ENCODE measurements at regions not wholly inside any gene's neighbourhood (a gene's known extent, or its start where the extent isn't known, plus 50 kb on each side); places are given as distances from the start of the nearest gene placed in this dataset.

DNA sequence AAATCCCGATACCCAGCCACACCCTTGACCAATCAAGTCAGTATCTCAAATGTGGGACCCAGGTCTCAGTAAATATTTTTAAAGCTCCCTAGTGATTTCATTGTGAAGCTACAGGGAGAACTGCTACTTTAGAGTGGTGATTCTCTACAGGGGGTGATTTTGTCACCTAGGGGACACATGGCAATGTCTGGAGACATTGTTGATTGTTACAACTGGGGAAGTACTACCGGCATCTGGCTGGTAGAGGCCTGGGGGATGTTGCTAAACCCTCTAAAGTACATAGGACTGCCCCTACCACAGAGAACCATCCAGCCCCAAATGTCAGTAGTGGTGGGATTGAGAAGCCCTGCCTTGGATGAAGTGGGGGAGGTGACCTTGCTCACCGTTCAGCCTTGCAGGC, 152.9 kb downstream of the RPS24 start:
- DNase-seq (ENCODE audit: low read depth): no peak

GRCh38 chr10:78187371-78187770, 153.7 kb downstream of the RPS24 start:
- DNase-seq (ENCODE audit: low read depth): no peak

- no peak for DNase-seq (ENCODE audit: low read depth)
These were observed 154.8 kb downstream of the RPS24 start for GRCh38 chr10:78188446-78188845.

GRCh38 chr10:78190051-78190825, 156.6 kb downstream of the RPS24 start:
- DNase-seq (ENCODE audit: low read depth): no peak

DNA sequence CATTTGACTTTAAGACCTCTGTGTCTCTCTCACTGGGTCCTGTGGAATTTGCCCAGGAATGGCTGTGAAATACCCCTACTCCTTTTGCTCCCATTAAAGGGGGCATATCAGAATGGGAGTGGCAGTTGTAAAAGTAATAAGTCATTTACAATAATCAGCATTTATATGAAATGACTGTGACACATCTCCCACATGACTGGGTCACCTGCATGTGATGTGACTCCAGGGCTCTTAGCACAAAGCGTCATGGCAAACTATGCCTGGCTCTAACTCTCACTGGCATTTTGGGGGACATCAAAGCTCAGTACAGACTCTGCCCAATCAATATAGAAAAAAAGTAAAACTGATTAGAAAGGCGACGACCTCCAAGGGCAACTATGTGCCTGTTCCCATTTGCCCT, 157.6 kb downstream of the RPS24 start:
- DNase-seq (ENCODE audit: low read depth): no peak

GRCh38 chr10:78193189-78193588, 159.5 kb downstream of the RPS24 start:
- DNase-seq (ENCODE audit: low read depth): no peak

DNA sequence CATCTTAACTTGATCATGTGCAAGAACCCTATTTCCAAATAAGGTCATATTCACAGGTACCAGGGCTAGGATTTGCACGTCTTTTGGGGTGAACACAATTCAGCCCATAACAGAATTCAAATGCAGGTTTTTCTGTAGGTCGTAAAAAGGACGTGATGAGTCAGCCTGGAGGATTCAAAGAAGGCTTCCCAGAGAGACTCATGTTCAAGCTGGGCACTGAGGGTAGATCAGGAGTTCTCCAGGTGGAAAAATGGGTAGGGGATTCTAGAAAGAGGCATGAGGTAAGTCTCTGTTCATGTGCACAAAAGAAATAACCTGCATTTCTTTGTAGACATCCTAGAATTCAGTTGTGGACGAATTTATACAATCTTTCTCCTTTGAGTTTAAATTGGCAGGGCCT, 160.4 kb downstream of the RPS24 start:
- no peak for DNase-seq (ENCODE audit: low read depth)

DNA sequence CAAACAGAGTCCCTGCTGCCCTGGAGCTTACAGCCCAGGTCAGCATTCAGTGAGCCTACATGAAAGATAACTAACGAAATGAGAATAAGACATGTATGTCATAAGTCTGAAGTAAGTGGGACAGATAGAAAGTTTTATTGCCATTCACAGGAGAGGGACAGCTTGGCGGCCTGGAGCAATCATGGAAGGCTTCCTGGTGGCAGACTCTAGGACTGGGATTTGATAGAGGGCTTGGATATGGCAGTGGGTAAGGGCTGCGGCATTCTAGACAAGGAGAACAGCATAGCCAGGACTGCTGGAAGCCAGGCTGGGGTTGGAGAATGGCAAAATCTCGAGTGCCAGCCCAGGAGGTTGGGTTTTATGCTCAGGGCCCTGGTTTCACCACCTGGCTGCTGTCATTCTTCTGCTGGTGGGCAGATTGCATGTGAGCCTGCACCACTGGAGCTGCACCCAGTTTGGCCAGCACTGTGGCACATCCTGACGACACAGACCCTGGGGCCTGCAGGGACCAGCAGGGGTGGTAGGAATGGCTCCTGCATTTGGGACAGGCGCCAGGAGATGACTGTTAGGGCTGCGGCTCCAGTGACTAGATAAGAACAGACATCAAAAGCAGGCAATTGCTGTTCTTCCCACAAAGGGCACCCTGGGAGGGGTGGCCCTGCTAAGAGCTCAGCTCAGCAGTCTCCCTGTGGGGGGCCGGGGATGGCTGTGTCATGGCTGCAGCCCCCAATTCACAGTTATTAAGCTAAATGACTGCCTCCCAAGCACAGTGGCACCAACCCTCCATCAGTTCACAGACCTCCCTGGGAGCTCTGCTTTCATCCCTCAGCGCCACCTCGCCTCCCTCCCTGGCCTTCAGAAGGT, 161.1 kb downstream of the RPS24 start:
- peak; percentile 20 for DNase-seq (ENCODE audit: low read depth)

- DNase-seq (ENCODE audit: low read depth): no peak
These were observed 162.7 kb downstream of the RPS24 start for GRCh38 chr10:78196396-78196795.

- peak; percentile 83 for DNase-seq (ENCODE audit: low read depth)
These were observed 163.3 kb downstream of the RPS24 start for GRCh38 chr10:78196964-78197363.

GRCh38 chr10:78197628-78198272, 164.1 kb downstream of the RPS24 start:
- no peak for DNase-seq (ENCODE audit: low read depth)

- no peak for DNase-seq (ENCODE audit: low read depth)
These were observed 165.5 kb downstream of the RPS24 start for GRCh38 chr10:78199005-78199725.

DNA sequence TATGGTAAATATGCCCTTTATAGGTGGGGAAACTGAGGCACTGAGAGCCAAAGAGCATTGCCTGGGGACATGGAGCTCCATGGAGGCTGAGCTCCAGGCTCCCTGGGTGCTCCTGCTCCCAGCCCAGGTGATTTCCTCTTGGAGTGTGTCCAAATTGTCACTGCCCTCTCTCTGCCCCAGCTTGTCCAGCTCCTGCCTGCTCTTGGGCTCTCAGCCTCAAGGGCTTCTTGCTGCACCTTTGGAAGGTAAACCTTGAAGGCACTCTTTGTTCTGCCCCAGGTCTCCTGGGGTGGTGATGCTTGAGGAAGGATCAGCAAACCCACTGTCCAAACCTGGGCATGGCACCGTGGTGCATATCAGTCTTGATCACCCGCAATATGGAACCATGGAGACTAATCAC, 166.1 kb downstream of the RPS24 start:
- no peak for DNase-seq (ENCODE audit: low read depth)

DNA sequence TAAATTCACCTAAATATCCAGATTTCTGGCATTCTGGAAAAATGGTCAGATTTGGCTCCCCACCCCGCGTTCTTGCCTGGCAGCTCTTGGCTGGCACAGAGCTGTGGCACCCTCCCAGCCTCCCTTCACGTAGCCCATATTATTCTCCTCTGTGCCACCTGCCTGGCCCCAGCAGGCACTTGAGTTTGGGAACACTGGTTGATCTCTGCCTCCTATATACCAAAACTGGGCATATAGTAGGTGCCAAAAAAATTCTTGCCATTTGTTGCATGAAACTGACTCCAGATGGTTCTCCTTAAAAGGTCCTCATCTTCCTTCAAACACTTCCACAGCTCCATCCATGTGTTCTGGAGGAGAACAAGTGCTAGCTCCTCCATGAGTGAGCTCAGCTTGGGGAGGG, 167.0 kb downstream of the RPS24 start:
- DNase-seq (ENCODE audit: low read depth): no peak

DNA sequence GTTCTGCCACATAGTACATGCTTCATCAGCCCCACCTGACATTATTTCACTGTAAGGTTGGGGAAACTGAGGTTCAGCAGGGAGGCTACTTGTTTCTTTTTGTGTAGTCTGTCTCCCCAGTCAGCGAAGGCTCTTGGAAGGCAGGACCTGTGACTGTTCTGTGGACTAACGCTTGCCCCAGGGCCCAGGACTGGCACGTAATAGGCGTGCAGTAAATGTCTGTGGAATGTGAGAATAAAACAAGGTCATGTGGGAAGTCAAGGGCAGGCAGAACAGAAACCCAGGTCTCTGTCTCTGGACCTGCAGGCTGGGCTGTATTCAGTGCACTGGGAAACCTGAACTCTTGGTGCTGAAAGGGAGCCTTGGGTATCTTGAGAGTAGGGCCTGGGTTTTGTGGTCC, 168.7 kb downstream of the RPS24 start:
- peak; percentile 18 for DNase-seq (ENCODE audit: low read depth)

DNA sequence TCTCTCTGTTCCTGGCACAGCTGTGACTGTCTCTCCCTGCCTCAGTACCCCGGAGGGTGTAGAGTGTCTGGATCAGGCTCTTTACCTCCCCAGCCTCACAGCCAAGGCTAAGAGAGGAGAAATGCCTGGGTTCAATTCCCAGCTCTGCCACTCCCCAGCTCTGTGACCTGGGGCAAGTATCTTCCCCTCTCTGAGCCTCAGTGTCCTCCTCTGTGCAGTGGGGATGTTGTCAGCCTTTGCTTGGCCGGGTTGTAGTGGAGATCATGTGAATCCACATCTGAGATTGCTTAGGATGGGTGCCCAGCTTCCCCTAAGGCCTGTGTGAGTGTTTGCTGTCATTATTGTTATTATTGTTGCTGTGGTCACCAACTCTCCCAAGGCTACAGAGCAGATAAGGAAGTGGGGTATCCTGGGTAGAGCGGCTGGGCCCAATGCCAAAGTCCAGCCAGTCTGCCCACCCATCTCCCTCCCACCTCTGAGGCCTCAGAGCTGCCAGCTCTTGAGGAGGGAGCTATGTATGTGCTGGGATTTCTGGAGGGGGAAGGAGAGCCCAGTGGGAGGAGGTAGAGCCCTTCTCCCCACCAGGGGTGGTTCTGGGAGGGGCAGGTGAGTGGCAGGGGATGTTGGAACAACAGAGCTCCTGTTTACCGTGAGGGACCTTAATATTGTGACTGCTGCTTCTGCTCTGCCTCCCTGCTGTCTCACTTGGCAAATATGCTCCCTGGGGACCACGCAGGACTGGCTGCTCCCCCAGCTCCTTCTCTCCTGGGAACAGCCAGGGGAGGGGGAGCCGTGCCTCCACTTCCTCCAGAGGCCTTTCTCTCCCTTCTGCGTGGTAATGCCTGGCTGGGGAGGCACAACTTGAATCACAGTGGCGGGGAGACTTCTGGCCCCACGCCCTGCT, 170.5 kb downstream of the RPS24 start:
- peak; percentile 57 for DNase-seq (ENCODE audit: low read depth)

- no peak for DNase-seq (ENCODE audit: low read depth)
These were observed 171.9 kb downstream of the RPS24 start for GRCh38 chr10:78205457-78206016.

DNA sequence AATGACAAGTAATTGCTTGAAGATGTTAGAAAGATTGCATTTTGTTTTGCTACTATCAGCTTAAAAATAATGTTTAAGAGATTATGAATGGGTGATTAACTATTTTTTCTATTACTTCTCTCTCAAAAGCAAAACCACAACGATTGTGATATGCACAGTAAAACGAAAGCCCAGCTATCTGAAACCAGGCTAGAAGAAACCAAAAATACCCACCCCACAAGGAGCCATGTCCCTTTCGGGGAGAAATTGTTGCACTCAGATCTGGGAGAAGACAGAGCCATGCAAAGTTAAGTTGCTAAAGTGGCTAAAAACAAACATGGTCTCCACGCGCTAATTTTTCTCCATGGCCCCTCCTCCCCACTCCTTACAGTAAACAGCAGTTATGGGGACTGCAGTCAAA, 173.6 kb downstream of the RPS24 start:
- DNase-seq (ENCODE audit: low read depth): no peak

DNA sequence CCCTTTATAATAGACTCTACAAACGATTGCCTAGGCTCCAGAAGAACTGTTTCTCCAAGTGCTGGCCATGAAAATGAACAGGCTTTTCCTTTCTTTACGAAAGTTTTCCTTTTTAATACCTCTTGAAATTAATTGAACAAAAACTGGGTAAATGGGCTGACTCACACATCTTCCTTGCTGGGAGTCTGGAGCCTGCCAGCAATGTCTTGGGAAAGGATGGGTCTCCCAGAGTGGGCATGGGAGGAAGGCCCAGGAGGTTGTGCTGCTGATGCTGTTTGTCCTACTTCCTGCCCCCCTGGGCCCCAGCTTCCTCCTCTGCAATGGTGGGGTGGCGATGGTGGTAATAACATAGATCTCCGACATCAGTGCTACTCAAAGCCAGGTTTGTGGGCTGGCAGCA, 174.1 kb downstream of the RPS24 start:
- DNase-seq (ENCODE audit: low read depth): peak; percentile 11

GRCh38 chr10:78209970-78210369, 176.3 kb downstream of the RPS24 start:
- no peak for DNase-seq (ENCODE audit: low read depth)

DNA sequence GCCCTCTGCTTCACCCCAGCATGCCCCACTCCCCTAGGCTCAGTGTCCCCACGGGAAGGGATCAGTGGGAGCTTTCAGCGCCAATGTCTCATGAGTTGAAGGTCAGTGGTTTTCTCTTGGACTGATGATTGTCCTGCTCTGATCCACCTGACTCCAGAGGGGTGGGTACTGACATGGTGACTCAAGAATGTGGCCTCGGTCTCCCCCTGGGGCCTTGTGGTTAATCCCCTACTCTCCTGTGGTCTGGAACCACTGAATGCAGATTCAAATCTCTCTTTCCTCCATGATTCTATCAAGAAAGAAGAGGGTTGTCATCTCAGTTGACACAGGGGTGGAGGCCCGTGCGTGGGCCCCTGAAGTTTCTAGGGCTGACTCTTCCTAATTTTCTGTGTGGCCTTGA, 176.9 kb downstream of the RPS24 start:
- DNase-seq (ENCODE audit: low read depth): no peak
